NCI-H2196 (cell line): ENCODE measurements at regions not wholly inside any gene's neighbourhood (a gene's known extent, or its start where the extent isn't known, plus 50 kb on each side); places are given as distances from the start of the nearest gene placed in this dataset.
"Not testable (repeated sequence)": the region's sequence is repeated elsewhere in the genome, so short reads cannot be mapped to it uniquely, and the experiment has no call there.

Source experiments
- DNase-seq: peaks from one replicate; lab custom pipeline; 2025; ENCODE audit not compliant: unreplicated experiment; lab: John Stamatoyannopoulos, UW

DNA sequence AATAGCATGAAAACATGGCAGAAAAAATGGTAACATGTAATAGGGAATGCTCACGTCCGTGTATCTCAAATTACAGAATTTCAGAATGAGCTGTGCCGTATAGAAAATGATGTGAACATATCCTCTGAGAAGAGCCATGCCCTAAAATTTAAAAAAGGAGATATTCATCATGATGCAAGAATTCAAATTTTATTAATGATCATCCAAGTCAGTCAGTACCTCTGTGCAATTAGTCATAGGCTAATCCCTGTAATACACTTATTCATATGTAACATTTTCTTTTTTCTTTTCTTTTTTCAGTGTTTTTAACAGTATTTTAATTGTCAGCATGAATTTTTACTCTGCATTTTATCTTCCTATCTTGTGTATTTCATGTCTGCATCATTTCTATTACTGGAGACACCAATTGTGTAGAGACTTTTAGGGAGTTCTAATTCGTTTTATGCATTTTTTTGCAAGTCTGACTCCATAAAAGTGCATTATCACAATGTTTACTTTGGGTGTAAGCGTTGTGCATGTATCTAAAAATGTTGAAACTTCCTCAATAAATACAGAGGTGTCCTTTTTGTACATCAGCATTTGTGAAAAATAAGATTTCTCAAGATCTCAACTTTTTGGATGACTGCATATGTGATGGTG is 1103.7 kb upstream of the CELF2 start:
- DNase-seq: no peak

DNA sequence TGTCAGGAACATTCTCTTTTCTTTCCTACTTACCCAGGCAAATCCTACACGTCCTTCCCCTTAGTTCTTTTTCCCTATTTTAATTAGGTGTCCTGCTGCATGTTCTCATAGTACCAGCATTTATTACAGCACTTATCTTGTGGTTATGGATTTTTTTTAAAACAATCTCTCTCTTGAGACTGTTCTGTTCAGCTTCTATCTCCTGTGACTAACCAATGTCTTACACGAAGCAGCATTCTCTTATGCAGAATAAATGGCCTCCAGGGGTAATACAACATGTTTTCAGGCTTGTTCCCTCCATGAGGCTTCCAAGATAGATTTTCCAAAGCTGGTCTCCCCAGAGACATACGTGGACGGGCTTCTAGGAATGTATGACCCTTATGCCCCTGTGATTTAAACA is 1096.1 kb upstream of the CELF2 start:
- DNase-seq: no peak

DNA sequence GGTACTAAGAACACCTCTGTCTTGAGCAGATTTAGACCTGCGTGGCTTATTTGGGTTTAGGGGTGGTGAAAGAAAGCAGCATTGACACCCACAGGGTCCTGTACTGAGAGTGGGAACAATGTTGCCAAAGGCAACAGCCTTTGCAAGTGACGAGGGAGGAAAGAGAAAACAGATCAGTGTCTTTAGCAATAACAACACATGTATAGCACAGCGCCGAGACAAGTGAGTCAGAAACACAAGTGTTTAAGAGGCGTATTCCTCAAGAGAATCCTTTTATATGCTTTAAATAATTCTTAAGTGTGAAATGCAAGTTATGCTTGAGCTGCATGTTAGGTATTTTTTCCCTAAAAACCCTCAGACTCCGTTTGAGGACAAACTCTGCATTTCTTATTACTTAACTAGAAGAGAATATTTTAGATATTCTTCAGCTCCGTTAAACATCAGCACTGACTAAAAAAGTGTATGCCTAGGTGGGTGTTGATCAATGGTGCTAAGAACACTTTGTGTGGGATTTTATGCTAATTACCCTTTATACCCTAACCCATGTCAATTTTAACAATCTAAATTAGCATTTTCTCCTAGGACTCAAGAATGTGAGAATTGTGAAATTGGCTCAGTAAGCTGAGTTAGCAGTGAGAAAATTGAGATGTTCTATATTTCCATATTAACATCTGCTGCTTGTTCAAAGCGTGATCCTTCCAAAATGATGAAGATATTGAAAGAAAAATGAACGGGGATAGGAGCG is 1095.4 kb upstream of the CELF2 start:
- DNase-seq: no peak

DNA sequence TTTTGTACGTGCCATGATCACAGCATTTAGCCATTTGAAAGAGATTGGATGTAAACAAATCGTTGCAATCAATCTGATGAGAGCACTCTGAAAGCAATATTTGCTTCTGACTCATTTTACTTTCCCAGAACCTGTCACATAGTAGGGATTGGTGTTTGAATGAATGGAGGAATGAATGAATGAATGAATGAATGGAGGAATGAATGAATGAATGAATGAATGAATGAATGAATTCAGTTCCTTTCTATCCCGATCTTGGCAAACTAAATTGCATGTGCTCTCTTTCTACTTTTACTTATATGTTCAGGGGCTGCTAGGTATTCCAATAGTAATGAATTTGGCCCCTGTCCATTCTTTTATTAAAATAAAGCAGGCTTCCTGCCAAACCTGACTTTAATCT is 1091.7 kb upstream of the CELF2 start:
- DNase-seq: no peak

DNA sequence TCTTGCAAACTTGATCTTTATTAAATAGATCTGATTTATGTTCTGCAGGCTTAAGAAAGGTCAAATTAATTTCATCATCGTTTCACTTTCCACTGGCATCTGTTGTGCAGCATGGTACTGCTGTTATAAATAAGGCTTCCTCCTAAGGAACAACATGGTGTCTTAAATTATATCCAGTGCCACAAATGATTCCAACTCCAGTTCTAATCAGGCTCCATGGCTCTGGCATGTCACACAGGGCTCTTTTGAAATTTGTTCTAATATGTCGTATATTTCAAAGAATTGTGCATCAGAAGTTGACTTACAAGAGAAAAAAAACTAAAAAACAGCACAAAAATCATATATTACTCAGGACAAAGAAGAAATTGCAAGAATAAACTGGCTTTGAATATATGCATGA is 1090.8 kb upstream of the CELF2 start:
- no peak for DNase-seq

DNA sequence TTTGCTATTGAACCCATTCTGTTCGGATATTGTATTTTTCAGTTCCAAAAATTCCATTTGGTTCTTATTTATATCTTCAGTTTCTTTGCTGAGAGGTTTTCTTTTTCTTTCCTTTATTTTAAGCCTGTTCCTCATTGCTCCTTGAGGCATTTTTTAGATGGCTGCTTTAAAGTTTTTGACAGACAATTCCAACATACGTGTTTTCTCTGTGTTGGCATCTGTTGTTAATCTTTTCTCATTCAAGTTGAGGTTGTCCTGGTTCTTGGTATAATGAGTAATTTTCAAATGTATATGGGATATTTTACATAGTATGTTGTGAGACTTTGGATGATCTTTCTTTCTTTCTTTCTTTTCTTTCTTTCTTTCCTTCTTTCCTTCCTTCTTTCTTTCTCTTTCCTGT is 1078.0 kb upstream of the CELF2 start:
- DNase-seq: no peak

DNA sequence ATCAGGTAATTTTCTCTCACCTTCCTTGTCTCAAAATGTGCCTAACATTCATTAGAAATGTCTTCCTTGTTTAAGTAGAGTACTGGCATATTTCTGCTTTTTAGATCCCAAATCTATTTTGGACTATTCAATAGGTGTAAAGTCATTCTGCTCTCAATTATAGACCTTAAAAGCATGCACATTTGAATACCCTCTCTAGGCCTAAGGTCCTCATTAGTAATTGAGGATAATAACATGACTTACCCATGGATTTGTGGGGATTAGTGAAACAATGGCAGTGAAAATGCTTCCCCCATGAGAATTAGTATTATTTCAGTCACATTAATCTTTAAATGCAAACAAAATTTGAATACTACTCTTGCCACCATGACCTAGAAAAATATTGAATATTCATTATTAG is 1073.0 kb upstream of the CELF2 start:
- no peak for DNase-seq

DNA sequence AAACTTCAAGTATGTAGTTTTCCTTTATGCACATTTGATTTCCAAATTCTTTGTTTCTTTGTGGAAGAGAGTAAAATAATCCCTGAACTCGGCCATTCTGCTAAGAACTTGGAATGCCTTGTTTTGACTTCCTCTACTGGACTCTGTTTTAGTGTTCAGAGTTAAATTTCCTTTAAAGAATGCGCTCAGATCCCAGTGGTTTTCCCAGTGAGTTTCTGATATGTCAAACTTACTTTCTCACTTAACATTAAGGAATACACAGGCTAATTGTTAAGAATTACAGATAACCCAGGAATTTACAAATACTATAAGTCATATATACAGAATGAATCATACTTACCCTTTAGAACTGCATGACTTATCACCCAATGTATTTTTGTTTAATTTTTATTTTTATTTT is 1067.6 kb upstream of the CELF2 start:
- no peak for DNase-seq

DNA sequence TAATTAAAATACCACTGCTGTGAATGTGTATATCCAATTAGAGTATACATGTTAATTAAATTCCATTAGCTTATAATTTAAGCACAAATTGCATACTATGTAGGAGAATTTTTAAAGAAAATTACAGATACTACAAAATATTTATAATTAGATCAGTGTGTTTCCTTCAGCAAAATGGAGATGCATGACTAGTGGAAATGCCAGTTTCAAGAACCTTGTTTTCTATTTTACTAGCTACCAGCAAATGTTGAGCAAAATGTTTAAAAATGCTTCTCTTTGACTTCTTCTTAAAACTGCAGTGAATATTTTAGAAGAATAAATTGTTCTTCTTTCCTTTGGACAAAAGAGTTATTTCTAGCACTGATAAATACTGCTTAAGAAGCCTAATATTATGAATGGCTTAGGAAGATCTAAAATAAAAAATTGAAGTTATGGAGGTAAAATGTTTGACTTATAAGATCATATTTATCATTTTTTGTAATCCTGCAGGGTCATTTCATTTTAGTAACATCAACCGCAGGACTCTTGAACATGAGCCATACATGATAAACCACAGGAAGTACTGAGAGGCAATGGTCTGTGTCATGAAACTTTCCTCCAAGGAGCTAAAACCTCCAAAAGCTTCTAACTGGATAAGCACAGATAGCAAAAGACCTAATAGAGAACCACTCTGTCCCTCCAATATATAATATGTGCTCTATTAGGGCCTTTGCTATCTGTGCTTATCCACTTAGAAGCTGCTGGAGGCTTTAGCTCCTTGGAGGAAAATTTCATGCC is 1066.0 kb upstream of the CELF2 start:
- DNase-seq: no peak

DNA sequence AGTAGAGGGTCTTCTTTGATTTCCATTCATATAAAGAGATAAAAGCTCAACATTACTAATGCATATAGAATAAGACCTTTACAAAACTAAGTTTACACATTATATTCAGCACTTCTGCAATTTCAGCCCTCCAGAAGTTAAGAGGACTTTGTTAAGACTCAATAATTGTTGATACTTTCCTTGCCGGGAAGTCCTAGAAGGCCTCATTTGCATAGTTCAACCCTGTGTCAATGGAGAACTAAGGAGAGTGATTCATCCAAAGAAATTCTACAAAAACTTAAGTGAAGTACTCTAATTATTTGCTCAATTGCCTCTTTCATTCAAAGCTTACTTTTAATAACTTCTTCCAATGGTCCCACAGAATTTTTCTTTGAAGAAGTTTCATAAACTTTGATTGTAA is 1060.3 kb upstream of the CELF2 start:
- DNase-seq: no peak

DNA sequence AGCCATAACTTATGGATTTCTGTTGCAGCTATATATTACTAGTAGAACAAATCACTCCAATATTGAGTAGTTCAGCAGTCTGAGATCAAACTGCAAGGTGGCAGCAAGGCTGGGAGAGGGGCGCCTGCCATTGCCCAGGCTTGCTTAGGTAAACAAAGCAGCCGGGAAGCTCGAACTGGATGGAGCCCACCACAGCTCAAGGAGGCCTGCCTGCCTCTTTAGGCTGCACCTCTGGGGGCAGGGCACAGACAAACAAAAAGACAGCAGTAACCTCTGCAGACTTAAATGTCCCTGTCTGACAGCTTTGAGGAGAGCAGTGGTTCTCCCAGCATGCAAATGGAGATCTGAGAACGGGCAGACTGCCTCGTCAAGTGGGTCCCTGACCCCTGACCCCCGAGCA is 1059.8 kb upstream of the CELF2 start:
- DNase-seq: not testable (repeated sequence)

DNA sequence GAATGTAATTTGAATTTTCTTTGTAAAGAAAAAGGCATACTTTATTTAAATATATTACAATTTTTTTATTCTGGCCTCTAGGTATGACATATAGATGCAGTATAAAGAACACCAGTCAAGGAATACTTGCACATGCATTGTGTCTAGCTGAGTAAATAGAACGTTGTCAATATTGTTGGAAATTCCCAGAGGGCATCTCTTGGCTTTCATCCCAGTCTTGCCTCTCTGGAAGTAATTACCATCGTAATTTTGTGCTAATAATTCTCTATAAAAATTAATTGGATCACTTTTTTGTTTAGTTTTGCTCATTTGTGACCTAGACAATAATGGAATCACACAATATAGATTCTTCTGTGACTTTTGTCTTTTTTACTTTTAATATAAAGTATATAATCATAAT is 1052.3 kb upstream of the CELF2 start:
- no peak for DNase-seq

DNA sequence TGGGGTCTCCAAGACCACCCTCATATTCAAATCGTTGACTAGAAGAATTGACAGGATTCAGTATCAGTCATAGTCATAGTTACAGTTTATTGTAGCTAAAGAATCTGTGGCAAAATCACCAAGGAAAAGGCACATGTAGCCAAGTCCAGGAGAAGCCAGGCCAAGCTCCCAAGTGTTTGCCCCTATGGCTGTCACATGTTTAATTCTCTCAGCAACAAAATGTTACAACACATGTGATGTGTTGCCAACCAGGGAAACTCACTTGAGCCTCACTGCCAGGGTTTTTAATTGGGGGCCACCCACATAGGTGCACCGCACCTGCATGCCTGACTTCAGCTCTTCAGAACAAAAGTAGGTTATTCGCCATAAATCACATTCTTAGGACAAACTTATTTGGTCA is 1030.9 kb upstream of the CELF2 start:
- no peak for DNase-seq

DNA sequence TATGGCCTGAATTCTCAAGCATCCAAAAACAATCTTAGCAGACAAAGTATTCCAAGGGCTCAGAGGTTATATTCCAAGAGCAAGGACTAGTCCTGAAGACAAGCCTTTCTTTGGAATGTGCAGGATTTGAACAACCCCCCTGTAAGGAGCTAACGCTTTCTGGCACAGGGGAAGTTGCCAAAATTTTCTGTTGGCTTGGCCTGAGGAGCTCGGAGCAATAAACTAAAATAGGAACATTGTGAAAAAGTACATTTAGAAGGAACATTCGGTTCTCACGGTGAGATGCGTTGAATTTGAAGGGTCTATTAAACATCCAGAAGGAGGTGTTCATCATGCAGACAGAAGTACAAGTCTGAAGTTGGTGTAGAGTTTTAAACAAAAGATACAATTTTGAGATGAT is 1030.5 kb upstream of the CELF2 start:
- no peak for DNase-seq

DNA sequence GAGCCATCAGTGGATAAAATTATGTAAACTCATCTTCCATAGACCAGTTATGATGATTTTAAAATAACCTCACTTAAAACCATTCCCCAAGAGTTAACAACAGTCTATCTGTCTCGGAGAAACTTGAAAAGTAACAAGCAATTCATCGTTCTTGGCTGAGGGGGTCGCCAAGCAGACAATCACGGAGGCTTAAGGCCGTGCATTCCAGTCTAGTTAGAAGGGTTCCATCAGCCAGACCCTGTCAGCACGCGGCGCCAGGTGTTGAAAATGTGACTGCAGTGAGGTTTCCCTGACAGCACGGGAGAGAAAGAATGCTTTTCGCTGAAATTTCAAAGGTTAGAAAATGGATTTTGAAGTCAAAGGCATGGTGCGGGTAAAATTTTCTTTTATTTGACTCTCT is 1025.0 kb upstream of the CELF2 start:
- no peak for DNase-seq

DNA sequence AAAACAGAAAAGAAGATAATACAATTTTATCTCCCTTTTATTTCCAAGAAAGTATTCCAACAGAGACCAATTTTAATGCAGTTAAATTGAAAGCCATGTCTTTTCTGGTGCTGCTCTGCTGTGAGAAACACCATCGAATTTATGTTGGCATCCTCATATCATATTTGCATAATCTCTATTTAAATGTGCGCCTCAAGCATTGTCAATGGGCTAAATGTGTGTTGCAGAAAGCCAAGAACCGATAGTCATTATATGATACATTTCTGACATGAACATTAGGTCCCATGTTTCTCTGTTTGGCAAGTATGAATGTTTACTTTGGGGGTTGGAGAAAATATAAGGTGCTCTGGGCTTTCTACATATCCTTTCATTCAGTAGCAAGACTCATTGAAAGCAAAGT is 1023.5 kb upstream of the CELF2 start:
- no peak for DNase-seq

DNA sequence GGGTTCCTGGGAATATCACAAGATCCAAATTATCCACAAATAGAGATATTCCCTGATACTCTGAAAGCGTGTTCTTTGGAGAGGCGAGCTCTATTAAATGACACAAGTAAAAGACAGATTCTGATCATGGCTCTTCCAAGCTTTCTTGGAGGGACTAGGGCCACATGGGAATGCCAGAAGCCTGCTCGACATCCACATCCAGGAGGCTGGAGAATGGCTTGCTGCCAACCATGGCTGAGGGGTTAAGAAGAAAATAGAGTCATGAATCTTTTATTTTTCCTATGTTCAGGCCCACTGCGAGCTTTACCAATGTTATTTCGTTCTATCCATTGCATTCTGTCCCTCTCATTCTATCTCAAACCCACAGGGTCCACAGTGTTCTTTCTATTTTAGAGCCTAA is 1018.0 kb upstream of the CELF2 start:
- DNase-seq: no peak

DNA sequence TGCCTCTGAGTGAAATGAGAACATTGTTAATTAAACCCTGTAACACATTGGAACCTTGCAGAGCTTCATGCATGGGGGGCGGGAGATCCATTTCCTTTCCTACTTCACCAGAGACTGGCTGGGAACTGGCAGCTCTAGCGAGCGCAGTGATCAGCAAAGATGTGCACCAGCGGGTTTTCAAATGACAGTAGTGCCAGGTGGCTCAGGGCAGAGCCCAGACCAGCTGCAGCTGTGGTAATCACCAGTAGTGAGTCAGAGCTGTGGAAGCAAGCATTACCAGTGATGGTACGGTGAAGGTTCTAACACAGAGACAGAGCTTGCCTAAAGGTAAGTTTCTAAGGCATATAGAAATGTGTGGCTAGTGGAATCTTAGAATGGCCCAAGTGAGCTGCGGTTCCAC is 1009.7 kb upstream of the CELF2 start:
- no peak for DNase-seq

DNA sequence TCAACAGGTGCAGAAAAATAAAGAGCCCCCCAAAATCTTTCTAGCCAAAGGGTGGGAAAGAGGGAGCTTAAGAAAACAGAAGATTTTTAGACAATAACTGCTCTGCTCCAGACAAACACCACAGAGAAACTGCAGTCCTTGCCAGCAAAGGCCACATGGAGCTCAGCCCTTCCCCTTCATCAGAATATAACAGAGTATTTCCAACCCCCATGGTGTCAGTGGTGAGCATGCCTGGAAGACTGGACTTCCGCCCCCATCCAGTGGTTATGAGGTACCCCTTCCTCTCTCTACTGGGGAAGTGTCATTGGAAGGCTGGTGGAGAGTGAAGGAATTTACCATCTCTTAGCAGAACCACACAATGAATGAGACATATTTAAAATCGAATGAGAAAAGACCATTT is 1007.3 kb upstream of the CELF2 start:
- DNase-seq: no peak

DNA sequence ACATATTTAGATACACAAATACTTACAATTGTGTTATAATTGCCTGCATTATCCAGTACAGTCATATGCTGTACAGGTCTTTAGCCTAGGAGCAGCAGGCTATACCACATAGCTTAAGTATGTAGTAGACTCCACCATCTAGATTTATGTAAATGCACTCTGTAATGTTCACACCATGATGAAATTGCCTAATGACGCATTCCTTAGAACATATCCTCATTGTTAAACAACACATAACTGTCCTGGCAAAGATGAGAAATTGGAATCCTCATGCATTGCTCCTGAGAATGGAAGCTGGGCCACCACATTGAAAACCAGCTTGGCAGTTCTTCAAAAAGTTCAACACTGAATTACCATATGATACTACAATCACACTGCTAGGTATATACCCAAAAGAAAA is 1002.8 kb upstream of the CELF2 start:
- DNase-seq: no peak

DNA sequence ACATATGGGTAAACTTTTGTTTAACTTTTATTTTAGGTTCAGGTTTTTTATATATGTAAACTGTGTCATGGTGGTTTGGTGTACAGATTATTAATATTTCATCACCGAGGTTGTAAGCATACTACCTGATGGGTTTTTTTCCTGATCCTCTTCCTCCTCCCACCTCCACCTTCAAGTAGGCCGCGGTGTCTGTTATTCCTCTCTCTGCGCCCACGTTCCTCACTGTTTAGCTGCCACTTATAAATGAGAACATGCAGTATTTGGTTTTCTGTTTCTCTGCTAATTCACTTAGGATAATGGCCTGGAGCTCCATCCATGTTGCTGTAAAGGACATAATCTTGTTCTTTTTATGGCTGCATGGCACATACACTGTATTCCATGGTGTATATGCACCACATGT is 1000.0 kb upstream of the CELF2 start:
- DNase-seq: no peak

DNA sequence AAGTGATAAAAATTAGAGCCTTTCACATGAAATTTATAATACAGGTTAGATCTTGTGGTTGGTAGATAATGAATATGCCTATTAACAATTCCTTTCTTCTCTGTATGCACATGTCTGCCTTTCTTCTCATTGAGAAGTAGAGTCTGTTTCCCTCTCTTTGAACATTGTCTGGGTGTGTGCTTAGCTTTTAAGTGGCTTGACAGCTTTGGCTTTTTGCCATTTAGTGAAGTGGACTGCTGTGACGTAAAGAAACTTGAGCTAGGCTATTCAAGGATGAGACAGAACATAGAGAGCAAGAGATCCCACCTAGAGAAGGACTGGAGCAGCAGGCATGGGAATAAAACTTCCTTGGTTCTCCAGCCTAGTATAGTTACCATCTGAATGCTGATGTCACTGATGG is 996.7 kb upstream of the CELF2 start:
- DNase-seq: no peak
